GM13976 (cell line): ENCODE measurements at regions not wholly inside any gene's neighbourhood (a gene's known extent, or its start where the extent isn't known, plus 50 kb on each side); places are given as distances from the start of the nearest gene placed in this dataset.

Experiments used
- DNase-seq: peaks from one replicate; pipeline ENCODE4 v3.0.0; 2012; ENCODE audit warnings: low spot score
- in situ Hi-C: fragments of 300-500 bp; cut with MboI; formaldehyde crosslinking; loops from one replicate; pipeline ENCODE4 v1.12.0; 2022; ENCODE audit warnings: low sequenced_read_pairs, mixed read lengths, inconsistent platforms; ENCODE audit not compliant: unreplicated experiment
- TF ChIP-seq, protein P1 (sequence below): IDR thresholded peaks from 2 replicates; pipeline ENCODE4 v1.5.1; 2012; ENCODE audit warnings: borderline replicate concordance, mild to moderate bottlenecking; ENCODE audit not compliant: insufficient read depth; ENCODE audit errors: extremely low read depth, missing control alignments, control extremely low read depth

DNA sequence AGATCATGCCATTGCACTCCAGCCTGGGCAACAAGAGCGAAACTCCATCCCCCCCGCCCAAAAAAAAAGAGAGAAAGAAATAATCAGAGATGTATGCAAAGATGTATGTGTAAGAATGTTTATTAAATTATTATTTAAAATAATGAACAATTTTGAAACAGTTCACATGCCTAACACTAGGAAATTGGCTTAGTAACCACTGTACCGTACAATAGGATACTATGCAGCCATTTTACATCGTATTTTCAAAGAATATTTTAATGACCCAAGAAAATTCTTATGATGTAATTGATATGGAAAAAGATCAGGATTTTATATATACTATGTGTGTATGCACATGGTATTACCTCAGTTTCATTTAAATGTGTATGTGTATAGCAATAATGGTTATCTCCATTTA lies 190.5 kb downstream of the ZFP36L2 start:
- DNase-seq: no peak
- in situ Hi-C loops: no loop called here

GRCh38 chr2:43034921-43035320 lies 191.5 kb downstream of the ZFP36L2 start:
- TF ChIP-seq, protein P1, sequence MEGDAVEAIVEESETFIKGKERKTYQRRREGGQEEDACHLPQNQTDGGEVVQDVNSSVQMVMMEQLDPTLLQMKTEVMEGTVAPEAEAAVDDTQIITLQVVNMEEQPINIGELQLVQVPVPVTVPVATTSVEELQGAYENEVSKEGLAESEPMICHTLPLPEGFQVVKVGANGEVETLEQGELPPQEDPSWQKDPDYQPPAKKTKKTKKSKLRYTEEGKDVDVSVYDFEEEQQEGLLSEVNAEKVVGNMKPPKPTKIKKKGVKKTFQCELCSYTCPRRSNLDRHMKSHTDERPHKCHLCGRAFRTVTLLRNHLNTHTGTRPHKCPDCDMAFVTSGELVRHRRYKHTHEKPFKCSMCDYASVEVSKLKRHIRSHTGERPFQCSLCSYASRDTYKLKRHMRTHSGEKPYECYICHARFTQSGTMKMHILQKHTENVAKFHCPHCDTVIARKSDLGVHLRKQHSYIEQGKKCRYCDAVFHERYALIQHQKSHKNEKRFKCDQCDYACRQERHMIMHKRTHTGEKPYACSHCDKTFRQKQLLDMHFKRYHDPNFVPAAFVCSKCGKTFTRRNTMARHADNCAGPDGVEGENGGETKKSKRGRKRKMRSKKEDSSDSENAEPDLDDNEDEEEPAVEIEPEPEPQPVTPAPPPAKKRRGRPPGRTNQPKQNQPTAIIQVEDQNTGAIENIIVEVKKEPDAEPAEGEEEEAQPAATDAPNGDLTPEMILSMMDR: no peak
- in situ Hi-C loops: no loop called here
- DNase-seq: no peak

More for the DNA sequence above, 190.5 kb downstream of the ZFP36L2 start:
- TF ChIP-seq, protein P1: no peak

DNA sequence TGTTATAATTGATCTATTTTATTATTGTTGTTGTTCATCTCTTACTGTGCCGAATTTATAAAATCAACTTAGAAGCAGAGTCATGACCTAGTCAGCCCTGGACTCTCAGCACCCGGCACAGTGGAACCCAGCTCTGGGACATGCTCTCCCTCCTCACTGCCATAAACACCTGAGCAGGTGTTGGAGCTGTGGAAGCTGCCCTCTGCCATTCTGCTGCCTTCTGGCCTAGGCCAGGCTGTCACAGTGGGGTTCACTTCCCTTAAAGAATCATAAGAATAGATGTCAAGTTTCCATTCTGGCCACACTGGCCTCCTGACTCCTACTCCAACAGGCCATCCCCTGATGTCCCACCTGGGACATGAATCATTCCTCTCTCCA lies 192.2 kb downstream of the ZFP36L2 start:
- TF ChIP-seq, protein P1: no peak
- DNase-seq: no peak
- in situ Hi-C loops: no loop called here

GRCh38 chr2:43033466-43034241 lies 192.8 kb downstream of the ZFP36L2 start:
- in situ Hi-C loops: no loop called here
- TF ChIP-seq, protein P1: no peak
- DNase-seq: no peak

GRCh38 chr2:43033016-43033270 lies 193.5 kb downstream of the ZFP36L2 start:
- no peak for DNase-seq
- TF ChIP-seq, protein P1: no peak
- in situ Hi-C loops: no loop called here

- no peak for DNase-seq
- TF ChIP-seq, protein P1: no peak
- in situ Hi-C loops: no loop called here
These were observed 194.0 kb downstream of the ZFP36L2 start for GRCh38 chr2:43032213-43033015.
